ENCODE measurements at regions not wholly inside any gene's neighbourhood (a gene's known extent, or its start where the extent isn't known, plus 50 kb on each side); places are given as distances from the start of the nearest gene placed in this dataset.

DNA sequence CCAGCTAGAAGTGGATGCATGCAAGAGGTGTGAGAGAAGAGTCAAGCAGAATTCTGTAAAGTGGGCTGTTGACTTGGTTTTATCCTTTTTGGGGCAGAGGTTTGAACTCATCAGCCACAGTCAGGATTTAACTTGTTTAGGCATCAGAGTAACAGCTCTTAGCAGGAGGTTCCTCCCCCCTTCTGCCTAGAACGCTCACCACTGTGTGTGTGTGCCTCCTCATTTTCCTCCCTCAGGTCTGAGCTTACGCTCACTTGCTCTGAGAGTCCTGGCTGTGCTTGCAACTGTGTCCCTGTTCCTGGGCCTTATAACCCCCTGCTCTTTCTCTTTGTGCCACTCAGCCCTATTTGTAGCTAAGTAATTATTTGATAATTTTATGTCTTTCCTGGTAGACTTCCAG is 167.9 kb downstream of the TMEM182 start:
- H3K9me3 ChIP-seq = no peaks in the 10 kb centered on the region
- no peaks in the 10 kb centered on the region for H3K27me3 ChIP-seq
- DNase-seq = no peak
- H3K4me3 ChIP-seq = no peak overlapping the region
- no peaks in the 10 kb centered on the region for H3K4me1 ChIP-seq
- 43 to 80% methylated on average over 2 of the region's 2 CpGs for WGBS, 2 donors
- H3K36me3 ChIP-seq = no peaks in the 10 kb centered on the region
- no peak for ATAC-seq (ENCODE audit: low FRiP score in 2 of 2)
- no peak for TF ChIP-seq POLR2AphosphoS5 (IDR thresholded peaks at IDR 0.05)
- no peak for TF ChIP-seq EP300 (IDR thresholded peaks at IDR 0.05)
- no peak for TF ChIP-seq POLR2A (IDR thresholded peaks at IDR 0.05)
- TF ChIP-seq, protein P1, sequence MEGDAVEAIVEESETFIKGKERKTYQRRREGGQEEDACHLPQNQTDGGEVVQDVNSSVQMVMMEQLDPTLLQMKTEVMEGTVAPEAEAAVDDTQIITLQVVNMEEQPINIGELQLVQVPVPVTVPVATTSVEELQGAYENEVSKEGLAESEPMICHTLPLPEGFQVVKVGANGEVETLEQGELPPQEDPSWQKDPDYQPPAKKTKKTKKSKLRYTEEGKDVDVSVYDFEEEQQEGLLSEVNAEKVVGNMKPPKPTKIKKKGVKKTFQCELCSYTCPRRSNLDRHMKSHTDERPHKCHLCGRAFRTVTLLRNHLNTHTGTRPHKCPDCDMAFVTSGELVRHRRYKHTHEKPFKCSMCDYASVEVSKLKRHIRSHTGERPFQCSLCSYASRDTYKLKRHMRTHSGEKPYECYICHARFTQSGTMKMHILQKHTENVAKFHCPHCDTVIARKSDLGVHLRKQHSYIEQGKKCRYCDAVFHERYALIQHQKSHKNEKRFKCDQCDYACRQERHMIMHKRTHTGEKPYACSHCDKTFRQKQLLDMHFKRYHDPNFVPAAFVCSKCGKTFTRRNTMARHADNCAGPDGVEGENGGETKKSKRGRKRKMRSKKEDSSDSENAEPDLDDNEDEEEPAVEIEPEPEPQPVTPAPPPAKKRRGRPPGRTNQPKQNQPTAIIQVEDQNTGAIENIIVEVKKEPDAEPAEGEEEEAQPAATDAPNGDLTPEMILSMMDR (IDR thresholded peaks at IDR 0.05) = no peak
- H3K27ac ChIP-seq = no peak overlapping the region

GRCh38 chr2:102932501-102932900 is 170.7 kb downstream of the TMEM182 start:
- H3K27me3 ChIP-seq = no peaks in the 10 kb centered on the region
- H3K9me3 ChIP-seq = no peaks in the 10 kb centered on the region
- no peak for ATAC-seq (ENCODE audit: low FRiP score in 2 of 2)
- no peak overlapping the region for H3K4me3 ChIP-seq
- 69 to 77% methylated on average over 6 of the region's 6 CpGs for WGBS, 2 donors
- H3K27ac ChIP-seq = no peak overlapping the region
- DNase-seq = no peak
- no peaks in the 10 kb centered on the region for H3K36me3 ChIP-seq
- TF ChIP-seq EP300 (IDR thresholded peaks at IDR 0.05) (no peak), POLR2AphosphoS5 (IDR thresholded peaks at IDR 0.05) (no peak), POLR2A (IDR thresholded peaks at IDR 0.05) (no peak)
- TF ChIP-seq, protein P1 (IDR thresholded peaks at IDR 0.05) = no peak
- H3K4me1 ChIP-seq = no peaks in the 10 kb centered on the region

GRCh38 chr2:102939207-102939606 is 177.4 kb downstream of the TMEM182 start:
- Histone ChIP-seq H3K9me3 (no peaks in the 10 kb centered on the region), H3K4me3 (no peak overlapping the region), H3K36me3 (no peaks in the 10 kb centered on the region), H3K27ac (no peak overlapping the region), H3K27me3 (no peaks in the 10 kb centered on the region), H3K4me1 (no peaks in the 10 kb centered on the region)
- TF ChIP-seq POLR2A (IDR thresholded peaks at IDR 0.05) (no peak), EP300 (IDR thresholded peaks at IDR 0.05) (no peak), POLR2AphosphoS5 (IDR thresholded peaks at IDR 0.05) (no peak)
- TF ChIP-seq, protein P1 (IDR thresholded peaks at IDR 0.05) = no peak
- DNase-seq = no peak
- WGBS, 2 donors = 35 to 41% methylated on average over 1 of the region's 1 CpG
- no peak for ATAC-seq (ENCODE audit: low FRiP score in 2 of 2)

DNA sequence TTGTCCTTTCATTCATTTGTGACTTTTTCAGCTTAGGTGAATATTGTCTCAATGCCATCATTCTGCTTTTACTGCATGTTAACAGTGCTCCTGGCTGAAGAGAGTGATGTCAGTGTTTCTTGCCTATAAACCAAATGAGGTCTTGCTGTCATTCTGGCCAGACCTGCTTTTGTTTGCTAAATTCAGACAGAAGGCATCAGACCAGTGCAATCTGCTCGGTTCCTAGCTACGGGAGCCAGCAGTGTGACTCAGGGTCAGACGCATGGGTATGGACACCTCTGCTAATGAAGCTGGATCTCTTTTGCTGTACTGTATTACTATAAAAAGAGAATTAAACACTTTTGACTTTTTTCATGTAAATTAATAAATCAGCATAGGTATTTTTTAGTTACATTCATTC is 178.9 kb downstream of the TMEM182 start:
- Histone ChIP-seq H3K36me3 (no peaks in the 10 kb centered on the region), H3K4me3 (no peak overlapping the region), H3K27me3 (no peaks in the 10 kb centered on the region), H3K4me1 (no peaks in the 10 kb centered on the region), H3K9me3 (no peaks in the 10 kb centered on the region), H3K27ac (no peak overlapping the region)
- ATAC-seq (ENCODE audit: low FRiP score in 2 of 2) (no peak), DNase-seq (no peak)
- TF ChIP-seq, protein P1 (IDR thresholded peaks at IDR 0.05) = no peak
- no peak for TF ChIP-seq POLR2A (IDR thresholded peaks at IDR 0.05)
- TF ChIP-seq POLR2AphosphoS5 (IDR thresholded peaks at IDR 0.05) = no peak
- TF ChIP-seq EP300 (IDR thresholded peaks at IDR 0.05) = no peak
- 79 to 91% methylated on average over 3 of the region's 3 CpGs for WGBS, 2 donors

DNA sequence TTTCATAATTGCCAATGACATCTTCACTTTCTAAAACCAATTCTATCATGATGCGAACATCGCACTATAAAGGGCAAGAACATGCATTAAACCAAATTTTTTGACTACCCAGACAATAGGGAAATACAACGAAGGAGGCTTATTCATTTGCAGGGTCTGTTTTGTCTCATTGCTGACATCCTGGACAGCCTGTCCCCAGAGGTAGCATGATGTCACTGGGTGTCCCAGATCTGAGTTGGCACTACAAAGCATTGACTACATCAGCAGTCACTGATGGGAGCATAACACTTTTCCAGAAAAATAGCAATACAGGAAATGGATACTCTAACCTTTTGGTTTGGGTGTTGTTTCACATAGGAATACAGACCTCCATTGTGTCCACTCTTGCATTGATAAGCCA is 180.3 kb downstream of the TMEM182 start:
- H3K4me1 ChIP-seq = no peaks in the 10 kb centered on the region
- DNase-seq = no peak
- H3K9me3 ChIP-seq = no peaks in the 10 kb centered on the region
- ATAC-seq (ENCODE audit: low FRiP score in 2 of 2) = no peak
- no peak overlapping the region for H3K4me3 ChIP-seq
- H3K27me3 ChIP-seq = no peaks in the 10 kb centered on the region
- H3K36me3 ChIP-seq = no peaks in the 10 kb centered on the region
- H3K27ac ChIP-seq = no peak overlapping the region
- 81 to 88% methylated on average over 3 of the region's 3 CpGs for WGBS, 2 donors
- TF ChIP-seq POLR2A (IDR thresholded peaks at IDR 0.05) (no peak), POLR2AphosphoS5 (IDR thresholded peaks at IDR 0.05) (no peak), EP300 (IDR thresholded peaks at IDR 0.05) (no peak)
- TF ChIP-seq, protein P1 (IDR thresholded peaks at IDR 0.05) = no peak
